ENCODE measurements at regions not wholly inside any gene's neighbourhood (a gene's known extent, or its start where the extent isn't known, plus 50 kb on each side); places are given as distances from the start of the nearest gene placed in this dataset.

- TF ChIP-seq, protein P1, sequence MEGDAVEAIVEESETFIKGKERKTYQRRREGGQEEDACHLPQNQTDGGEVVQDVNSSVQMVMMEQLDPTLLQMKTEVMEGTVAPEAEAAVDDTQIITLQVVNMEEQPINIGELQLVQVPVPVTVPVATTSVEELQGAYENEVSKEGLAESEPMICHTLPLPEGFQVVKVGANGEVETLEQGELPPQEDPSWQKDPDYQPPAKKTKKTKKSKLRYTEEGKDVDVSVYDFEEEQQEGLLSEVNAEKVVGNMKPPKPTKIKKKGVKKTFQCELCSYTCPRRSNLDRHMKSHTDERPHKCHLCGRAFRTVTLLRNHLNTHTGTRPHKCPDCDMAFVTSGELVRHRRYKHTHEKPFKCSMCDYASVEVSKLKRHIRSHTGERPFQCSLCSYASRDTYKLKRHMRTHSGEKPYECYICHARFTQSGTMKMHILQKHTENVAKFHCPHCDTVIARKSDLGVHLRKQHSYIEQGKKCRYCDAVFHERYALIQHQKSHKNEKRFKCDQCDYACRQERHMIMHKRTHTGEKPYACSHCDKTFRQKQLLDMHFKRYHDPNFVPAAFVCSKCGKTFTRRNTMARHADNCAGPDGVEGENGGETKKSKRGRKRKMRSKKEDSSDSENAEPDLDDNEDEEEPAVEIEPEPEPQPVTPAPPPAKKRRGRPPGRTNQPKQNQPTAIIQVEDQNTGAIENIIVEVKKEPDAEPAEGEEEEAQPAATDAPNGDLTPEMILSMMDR (IDR thresholded peaks at IDR 0.05), result no peak
- no peak for TF ChIP-seq POLR2A (IDR thresholded peaks at IDR 0.05)
Observed at GRCh38 chr10:117684672-117685211, 142.2 kb downstream of the EMX2 start.

Data from testis (tissue), 2 donors.